ENCODE measurements at regions not wholly inside any gene's neighbourhood (a gene's known extent, or its start where the extent isn't known, plus 50 kb on each side); places are given as distances from the start of the nearest gene placed in this dataset.

- H3K27me3 ChIP-seq: no peaks in the 10 kb centered on the region
- no peak for DNase-seq (ENCODE audit: extremely low spot score in 2 of 2)
- H3K36me3 ChIP-seq: no peaks in the 10 kb centered on the region
- no peak overlapping the region for H3K4me3 ChIP-seq
- TF ChIP-seq POLR2AphosphoS5 (IDR thresholded peaks at IDR 0.05; ENCODE audit: insufficient read depth in 1 of 2, low read depth in 1 of 2) (no peak), POLR2A (IDR thresholded peaks at IDR 0.05) (no peak), CTCF (IDR thresholded peaks at IDR 0.05) (no peak)
- H3K27ac ChIP-seq: no peak overlapping the region
- no peaks in the 10 kb centered on the region for H3K9me3 ChIP-seq
- no peaks in the 10 kb centered on the region for H3K4me1 ChIP-seq
- intact Hi-C loops (cut with DNase I): no loop called here
These were observed 411.8 kb downstream of the KCTD12 start for GRCh38 chr13:76474356-76474755.

- no peaks in the 10 kb centered on the region for H3K36me3 ChIP-seq
- TF ChIP-seq CTCF (IDR thresholded peaks at IDR 0.05) (peak; percentile 67 to 90 (median 74)), POLR2A (IDR thresholded peaks at IDR 0.05) (no peak)
- no peaks in the 10 kb centered on the region for H3K9me3 ChIP-seq
- intact Hi-C loops (cut with DNase I): no loop called here
- no peaks in the 10 kb centered on the region for H3K27me3 ChIP-seq
- H3K4me1 ChIP-seq: no peaks in the 10 kb centered on the region
- no peak for DNase-seq (ENCODE audit: extremely low spot score in 2 of 2)
- no peak overlapping the region for H3K27ac ChIP-seq
- H3K4me3 ChIP-seq: no peak overlapping the region
These were observed 412.6 kb downstream of the KCTD12 start for GRCh38 chr13:76473552-76474134.

DNA sequence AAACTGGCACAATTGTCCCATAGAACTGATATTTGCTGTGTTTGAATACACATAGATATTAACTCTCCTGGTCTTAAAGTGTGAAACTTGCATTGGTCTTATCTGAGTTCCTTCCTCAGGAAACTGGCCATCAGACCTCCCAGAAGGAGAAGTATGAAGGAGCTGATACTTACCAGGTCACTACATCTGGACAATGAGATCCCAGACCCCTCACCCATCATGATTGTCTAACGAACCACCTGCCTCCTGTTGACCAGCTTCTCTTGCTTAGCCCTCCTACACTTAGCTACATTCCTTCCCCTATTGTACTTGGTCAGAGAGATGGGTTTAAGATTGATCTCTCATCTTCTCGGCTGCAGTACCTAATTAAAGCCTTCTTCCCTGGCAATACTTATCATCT is 413.3 kb downstream of the KCTD12 start:
- no peaks in the 10 kb centered on the region for H3K27me3 ChIP-seq
- no peak overlapping the region for H3K4me3 ChIP-seq
- H3K36me3 ChIP-seq: no peaks in the 10 kb centered on the region
- no peak for TF ChIP-seq POLR2AphosphoS5 (IDR thresholded peaks at IDR 0.05; ENCODE audit: insufficient read depth in 1 of 2, low read depth in 1 of 2)
- TF ChIP-seq POLR2A (IDR thresholded peaks at IDR 0.05): no peak
- TF ChIP-seq CTCF (IDR thresholded peaks at IDR 0.05): no peak
- intact Hi-C loops (cut with DNase I): no loop called here
- no peak for DNase-seq (ENCODE audit: extremely low spot score in 2 of 2)
- H3K27ac ChIP-seq: no peak overlapping the region
- H3K4me1 ChIP-seq: no peaks in the 10 kb centered on the region
- H3K9me3 ChIP-seq: no peaks in the 10 kb centered on the region

GRCh38 chr13:76471486-76471885 is 414.7 kb downstream of the KCTD12 start:
- Histone ChIP-seq H3K27me3 (no peaks in the 10 kb centered on the region), H3K4me3 (no peak overlapping the region), H3K9me3 (no peaks in the 10 kb centered on the region), H3K27ac (no peak overlapping the region), H3K4me1 (no peaks in the 10 kb centered on the region), H3K36me3 (no peaks in the 10 kb centered on the region)
- intact Hi-C loops (cut with DNase I): no loop called here
- TF ChIP-seq POLR2A (IDR thresholded peaks at IDR 0.05) (no peak), POLR2AphosphoS5 (IDR thresholded peaks at IDR 0.05; ENCODE audit: insufficient read depth in 1 of 2, low read depth in 1 of 2) (no peak), CTCF (IDR thresholded peaks at IDR 0.05) (no peak)
- DNase-seq (ENCODE audit: extremely low spot score in 2 of 2): no peak

DNA sequence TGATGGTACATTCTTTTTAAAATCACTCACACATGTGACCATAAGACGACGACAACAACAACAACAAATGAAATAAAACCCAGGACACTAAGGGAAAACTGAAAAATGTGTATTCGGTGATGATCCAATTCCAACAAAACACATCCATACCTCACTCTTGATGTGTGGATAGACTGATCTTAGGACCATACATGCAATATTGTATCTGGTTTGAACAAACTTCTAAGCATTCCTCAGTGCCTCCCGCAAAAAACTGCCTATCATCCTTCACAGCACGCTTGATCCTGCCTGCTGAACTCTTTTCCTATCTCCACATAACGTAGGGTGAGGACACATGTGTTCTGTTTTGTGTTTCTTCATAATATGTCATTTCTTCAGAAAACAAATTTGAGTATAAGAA is 415.2 kb downstream of the KCTD12 start:
- H3K4me1 ChIP-seq: no peaks in the 10 kb centered on the region
- no peak for DNase-seq (ENCODE audit: extremely low spot score in 2 of 2)
- H3K27ac ChIP-seq: no peak overlapping the region
- H3K27me3 ChIP-seq: no peaks in the 10 kb centered on the region
- intact Hi-C loops (cut with DNase I): no loop called here
- TF ChIP-seq CTCF (IDR thresholded peaks at IDR 0.05): no peak
- TF ChIP-seq POLR2A (IDR thresholded peaks at IDR 0.05): no peak
- no peak for TF ChIP-seq POLR2AphosphoS5 (IDR thresholded peaks at IDR 0.05; ENCODE audit: insufficient read depth in 1 of 2, low read depth in 1 of 2)
- H3K36me3 ChIP-seq: no peaks in the 10 kb centered on the region
- no peak overlapping the region for H3K4me3 ChIP-seq
- no peaks in the 10 kb centered on the region for H3K9me3 ChIP-seq
